ENCODE measurements at regions not wholly inside any gene's neighbourhood (a gene's known extent, or its start where the extent isn't known, plus 50 kb on each side); places are given as distances from the start of the nearest gene placed in this dataset.
"Not testable (repeated sequence)": the region's sequence is repeated elsewhere in the genome, so short reads cannot be mapped to it uniquely, and the experiment has no call there.

DNA sequence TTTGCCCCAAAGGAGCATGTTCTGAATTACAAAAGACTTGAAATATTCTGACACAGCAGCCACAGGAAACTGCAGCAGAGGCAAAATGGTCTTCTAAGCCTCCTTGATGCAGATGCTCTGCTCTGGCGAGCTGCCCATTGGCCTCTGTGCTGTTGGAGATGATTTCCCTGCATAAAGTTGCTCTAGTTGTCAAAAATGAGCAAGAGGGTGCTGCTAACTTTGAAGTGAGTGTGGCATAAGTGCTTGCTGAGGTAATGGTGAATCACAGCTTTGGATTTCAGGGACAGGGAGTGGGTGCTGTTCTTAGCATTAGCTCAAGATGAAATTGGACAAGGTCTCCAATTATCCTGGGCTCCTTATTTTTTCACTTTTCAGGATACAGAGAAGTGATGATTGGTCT is 435.4 kb downstream of the TMEM135 start:
- in situ Hi-C loops (cut with HindIII; ENCODE audit: low pct_unique_long_range_greater_than_20kb, low sequenced_read_pairs), result no loop called here
- peak; percentile 2 for DNase-seq (ENCODE audit: low read depth)

DNA sequence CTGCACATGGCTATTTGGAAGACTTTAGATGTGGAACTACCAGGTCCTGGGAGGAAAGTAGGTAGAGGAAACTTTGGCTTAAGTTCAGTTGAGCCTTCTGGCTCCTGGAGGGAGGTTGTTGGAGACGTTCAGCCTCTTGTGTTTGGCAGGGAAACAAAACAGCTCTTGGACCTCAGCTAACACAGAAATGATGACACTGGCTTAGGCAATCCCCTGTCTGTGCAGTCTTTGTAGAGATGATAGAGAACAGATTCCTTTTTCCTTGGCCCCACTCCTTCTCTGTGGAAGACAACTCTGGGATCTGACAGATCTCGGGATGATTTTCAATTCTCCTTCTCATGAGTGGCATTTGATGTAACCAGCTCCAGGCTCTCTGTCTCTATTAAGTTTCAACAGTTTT is 428.5 kb downstream of the TMEM135 start:
- in situ Hi-C loops (cut with HindIII; ENCODE audit: low pct_unique_long_range_greater_than_20kb, low sequenced_read_pairs), result no loop called here
- DNase-seq (ENCODE audit: low read depth), result no peak

DNA sequence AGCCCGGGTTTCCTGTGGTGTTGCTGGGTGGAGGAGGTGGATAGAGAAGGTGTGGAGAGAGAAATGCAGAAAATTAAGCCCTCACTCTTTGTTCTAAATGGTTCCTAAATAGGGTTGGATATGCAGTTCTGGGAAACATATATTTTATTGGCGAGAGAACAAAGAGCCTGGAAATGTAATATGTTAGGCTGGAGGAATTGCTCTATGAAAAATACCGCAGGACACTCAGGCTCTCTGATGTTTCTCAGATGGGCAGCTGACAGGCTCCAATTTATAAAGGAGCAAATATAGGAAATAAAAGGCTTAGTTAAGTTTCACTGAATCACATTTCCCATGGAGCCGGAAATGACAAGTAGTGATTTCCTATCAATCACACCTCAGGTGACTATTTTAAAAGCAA is 428.0 kb downstream of the TMEM135 start:
- no peak for DNase-seq (ENCODE audit: low read depth)

DNA sequence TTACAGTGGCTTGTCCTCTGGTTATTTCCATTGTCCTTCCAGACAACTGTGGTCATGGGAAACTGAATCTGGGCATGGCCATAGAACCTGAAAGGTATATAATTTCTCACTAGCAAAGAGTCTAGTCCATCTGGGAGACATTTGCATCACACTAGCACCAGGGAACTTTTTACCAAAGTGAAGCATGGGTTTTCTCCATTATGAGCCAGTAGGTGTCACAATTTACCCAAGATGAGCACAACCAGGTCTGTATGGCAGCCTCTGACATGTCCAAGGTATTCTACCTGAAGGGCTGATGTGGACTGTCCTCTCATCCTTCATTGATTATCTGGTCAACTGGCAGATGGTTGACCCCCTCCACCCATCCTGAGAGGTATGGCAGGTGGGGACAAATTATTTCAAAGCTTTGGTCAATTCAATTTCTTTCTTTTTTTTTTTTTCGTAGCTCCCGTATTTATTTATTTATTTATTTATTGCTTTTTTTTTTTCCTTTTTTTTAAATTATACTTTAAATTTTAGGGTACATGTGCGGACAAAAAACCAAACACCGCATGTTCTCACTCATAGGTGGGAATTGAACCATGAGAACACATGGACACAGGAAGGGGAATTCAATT is 425.9 kb downstream of the TMEM135 start:
- no peak for DNase-seq (ENCODE audit: low read depth)

More for the DNA sequence above, 428.0 kb downstream of the TMEM135 start:
- in situ Hi-C loops (cut with HindIII; ENCODE audit: low pct_unique_long_range_greater_than_20kb, low sequenced_read_pairs), result no loop called here

DNA sequence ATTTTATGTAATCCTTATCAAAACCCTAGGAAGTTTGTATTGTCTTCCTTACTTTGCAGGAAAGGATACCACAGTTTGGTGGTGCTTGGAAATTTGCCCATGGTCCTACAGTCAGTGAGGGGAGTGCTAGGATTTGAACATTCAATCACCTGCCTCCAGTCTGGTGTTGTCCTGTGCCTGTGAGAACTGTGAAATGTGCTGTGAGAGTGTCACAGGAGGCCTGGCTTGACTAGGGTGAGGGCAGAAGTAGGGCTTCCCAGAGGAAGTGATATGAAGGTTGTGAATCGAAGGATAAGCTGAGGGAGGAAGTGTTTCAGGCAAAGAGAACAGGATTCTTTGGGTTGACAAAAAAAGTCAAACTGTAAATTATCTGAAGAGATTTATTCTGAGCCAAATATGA is 424.4 kb downstream of the TMEM135 start:
- DNase-seq (ENCODE audit: low read depth), result no peak
- in situ Hi-C loops (cut with HindIII; ENCODE audit: low pct_unique_long_range_greater_than_20kb, low sequenced_read_pairs), result no loop called here

More for the DNA sequence above, 425.9 kb downstream of the TMEM135 start:
- in situ Hi-C loops (cut with HindIII; ENCODE audit: low pct_unique_long_range_greater_than_20kb, low sequenced_read_pairs), result no loop called here

DNA sequence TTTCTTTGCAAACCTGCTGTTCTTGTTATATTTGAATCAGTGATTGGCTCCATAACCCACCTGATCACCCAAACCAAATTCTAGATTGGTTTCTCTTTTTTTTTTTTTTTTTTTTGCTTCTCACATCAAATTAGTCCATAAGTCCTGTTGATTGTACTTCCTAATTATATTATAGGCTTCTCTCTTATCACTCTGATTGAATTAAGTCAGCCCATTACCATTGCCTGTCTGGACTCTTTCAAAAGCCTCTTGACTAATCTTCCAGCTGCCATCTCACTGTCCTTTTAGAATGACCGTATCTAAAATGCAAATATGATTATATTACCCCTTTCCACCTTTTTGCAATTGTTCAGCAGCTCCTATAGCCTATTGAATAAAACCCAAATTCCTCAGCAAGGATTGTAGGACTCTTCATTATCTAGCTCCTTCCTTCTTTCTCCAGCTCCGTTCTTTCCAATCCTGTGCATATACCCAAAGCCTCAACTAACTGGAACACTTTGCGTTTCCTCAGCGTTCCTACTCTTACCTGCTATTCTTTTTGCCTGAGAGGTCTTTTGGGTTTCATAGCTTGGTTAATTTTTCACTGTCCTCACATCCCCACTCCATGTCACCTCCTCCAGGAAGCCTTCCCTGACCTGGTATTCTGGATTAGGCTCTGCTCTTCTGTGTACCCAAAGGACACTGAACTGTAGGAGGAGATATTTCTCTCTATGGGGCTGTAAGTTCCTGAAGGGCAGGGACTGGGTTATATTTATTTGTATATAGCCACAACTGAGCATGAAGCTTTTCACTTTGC is 423.3 kb downstream of the TMEM135 start:
- in situ Hi-C loops (cut with HindIII; ENCODE audit: low pct_unique_long_range_greater_than_20kb, low sequenced_read_pairs), result no loop called here
- no peak for DNase-seq (ENCODE audit: low read depth)

DNA sequence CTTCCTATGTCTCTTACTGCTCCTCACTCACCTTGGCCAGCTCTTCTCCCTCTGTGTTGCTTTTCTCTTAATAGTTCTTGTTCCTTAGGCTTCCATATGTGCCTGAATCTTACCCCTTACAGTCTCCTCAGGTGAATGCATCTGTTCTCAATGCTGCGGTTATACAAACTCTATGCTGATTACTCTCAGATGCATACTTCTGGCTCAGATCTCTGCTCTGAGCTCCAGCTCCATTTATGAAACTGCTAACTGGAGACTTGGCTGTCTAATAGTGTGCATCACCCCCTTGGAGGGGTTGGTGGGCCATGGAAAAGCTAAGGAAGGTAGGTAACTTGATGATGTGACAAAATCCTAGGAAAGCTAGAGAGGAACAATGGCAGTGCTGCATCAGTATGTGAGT is 422.5 kb downstream of the TMEM135 start:
- in situ Hi-C loops (cut with HindIII; ENCODE audit: low pct_unique_long_range_greater_than_20kb, low sequenced_read_pairs), result no loop called here
- no peak for DNase-seq (ENCODE audit: low read depth)

DNA sequence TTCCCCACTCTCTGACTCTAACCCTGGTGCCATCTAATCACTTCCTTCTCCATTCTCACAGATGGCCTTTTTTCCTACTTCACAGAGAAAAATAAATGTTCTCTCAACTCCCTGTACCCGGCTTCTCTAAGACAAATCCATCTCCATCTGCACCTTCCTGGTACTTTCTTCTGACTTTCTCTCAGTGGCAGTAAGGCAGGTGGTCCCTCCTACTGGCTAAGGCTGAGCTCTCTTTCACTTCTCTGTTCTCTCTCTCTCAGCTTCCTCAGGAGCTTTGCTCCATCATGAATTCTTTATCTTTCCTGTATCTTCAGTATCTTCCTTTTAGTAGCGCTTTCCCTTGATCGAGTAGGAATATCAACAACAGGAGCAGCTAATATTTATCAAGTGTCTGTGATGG is 421.6 kb downstream of the TMEM135 start:
- no peak for DNase-seq (ENCODE audit: low read depth)
- in situ Hi-C loops (cut with HindIII; ENCODE audit: low pct_unique_long_range_greater_than_20kb, low sequenced_read_pairs), result no loop called here

DNA sequence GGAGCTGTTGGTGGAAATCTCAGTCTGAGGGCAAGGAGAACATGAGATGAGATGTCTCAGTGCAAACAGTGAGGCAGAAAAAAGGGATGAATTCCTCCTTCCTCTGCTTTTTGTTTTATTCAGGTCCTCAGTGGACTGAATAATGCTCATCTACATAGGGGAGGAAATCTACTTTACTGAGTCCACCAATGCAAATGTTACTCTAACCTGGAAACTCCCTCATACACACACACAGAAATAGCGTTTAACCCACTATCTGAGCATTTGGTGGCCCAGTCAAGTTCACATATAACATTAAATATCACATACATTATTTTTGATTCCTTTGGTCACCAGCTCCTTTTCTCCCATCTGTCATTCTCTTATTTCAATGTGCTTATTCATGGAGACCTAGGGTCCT is 418.8 kb downstream of the TMEM135 start:
- no peak for DNase-seq (ENCODE audit: low read depth)
- in situ Hi-C loops (cut with HindIII; ENCODE audit: low pct_unique_long_range_greater_than_20kb, low sequenced_read_pairs), result no loop called here

DNA sequence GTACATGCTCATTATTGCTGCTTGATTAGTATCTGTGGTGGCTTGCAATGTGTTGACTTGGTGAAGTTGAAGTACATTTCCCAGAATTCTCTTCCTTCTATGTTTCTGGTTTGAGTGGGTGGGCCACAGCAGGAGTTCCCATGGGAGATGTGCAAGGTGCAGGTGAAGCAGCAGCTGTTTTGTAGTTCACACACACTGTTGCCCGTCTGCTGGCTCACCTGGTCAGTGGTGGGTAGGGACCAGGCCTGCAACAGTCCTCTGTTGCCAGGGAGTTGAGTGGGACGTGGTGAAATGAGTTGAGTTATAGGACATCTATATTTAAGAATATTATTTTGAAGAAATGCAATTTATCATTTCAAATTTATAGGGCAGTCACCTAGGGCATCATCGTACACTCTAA is 417.4 kb downstream of the TMEM135 start:
- no peak for DNase-seq (ENCODE audit: low read depth)
- in situ Hi-C loops (cut with HindIII; ENCODE audit: low pct_unique_long_range_greater_than_20kb, low sequenced_read_pairs), result no loop called here

DNA sequence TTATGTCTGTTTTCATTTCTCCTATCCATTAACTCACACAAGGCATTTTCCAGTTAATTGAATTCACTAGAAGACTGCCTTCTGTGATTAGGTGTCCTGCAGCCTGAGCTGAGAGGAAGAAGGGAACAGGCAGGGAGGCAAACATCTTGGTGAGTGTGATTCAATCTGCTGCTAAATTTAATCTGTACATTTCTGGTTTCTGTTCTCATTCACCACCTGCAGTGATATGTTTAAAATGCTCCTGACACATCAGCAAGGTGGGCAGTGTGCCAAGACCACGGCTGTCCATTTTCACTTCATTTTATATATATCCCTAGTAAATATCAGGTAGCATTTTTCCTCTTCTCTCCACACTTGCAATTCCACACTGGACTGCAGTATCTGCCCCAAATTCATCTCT is 416.5 kb downstream of the TMEM135 start:
- DNase-seq (ENCODE audit: low read depth), result no peak
- in situ Hi-C loops (cut with HindIII; ENCODE audit: low pct_unique_long_range_greater_than_20kb, low sequenced_read_pairs), result no loop called here

DNA sequence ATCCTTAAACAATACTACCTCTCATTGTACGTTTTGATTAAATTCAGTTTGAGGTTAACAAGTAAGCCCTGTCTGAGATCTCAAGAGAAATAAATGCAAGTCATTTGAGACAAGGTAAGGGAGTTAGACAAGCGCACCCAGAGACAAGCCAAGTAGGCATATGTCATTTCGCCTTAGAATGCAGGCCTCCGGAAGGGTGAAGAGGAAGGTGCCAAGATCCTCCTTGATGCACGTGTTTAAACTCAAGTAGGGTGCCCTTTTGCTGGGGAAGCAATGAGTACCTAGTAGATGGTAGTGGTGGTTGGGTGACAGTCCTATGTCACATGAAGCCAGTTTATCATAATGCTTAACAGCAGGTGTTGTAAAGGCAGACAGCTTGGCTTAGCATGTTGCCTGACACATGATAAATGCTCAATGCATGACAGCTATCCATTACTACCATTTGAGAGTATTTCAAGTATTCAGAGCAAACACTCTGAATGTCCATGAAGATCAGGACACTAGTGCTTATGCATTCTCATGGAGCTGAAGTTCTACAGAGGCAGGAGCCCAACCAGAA is 415.9 kb downstream of the TMEM135 start:
- DNase-seq (ENCODE audit: low read depth), result no peak
- in situ Hi-C loops (cut with HindIII; ENCODE audit: low pct_unique_long_range_greater_than_20kb, low sequenced_read_pairs), result no loop called here

DNA sequence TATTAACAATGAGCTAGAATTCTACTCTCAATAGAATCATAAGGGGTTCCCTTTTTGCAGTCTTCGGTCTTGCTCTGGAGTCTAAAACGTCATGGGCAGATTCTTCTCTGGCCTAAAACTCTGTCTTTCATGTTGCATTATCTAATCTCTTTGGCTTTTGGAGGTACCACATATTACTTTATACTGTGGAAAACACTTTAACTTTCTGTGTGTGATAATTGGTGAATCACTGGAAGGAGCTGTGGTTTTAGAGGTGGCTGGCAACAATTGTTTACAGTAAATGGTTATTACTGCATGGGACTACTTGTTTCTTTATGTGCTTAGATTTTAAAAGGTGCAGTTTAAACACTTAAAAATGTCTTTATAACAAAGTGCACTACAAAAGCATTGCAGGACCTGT is 414.3 kb downstream of the TMEM135 start:
- DNase-seq (ENCODE audit: low read depth); in situ Hi-C loops (cut with HindIII; ENCODE audit: low pct_unique_long_range_greater_than_20kb, low sequenced_read_pairs): not testable (repeated sequence)

DNA sequence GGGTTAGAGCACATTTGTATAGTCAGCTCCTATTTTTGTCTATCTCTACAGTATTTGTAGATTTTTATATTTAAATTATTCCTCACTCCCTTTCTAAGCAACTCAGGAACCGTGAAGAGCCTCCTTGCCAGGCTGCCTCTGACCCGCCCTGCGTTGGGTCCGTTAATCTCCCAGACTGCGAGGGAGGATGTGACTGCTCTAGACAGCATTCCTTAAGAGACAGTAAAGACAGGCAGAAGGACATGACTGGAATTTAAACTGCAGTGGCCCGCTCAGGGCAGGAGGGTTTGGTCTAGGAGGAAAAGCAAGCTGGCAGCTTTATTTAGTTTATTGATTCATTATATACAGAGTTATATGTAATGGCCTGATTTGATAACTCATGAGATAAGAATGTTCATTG is 413.7 kb downstream of the TMEM135 start:
- no peak for DNase-seq (ENCODE audit: low read depth)
- in situ Hi-C loops (cut with HindIII; ENCODE audit: low pct_unique_long_range_greater_than_20kb, low sequenced_read_pairs), result no loop called here

DNA sequence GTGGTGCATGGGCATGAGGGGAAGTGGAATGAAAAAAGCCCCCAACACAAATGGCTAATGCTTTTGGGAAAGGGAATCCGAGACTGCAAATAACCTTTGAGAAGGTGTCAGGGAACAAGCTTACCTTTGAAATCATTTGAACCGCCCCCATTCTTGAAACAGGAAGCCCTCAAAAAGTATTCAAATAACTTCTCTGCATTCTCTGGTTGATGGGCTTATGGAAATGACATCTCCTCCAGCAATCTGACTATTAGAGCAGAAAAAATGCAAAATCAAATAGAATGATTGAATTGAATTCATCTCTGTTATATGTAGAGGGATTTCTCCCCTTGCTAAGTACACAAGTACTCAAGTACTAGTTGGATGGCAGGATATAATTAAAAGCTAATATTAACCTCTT is 409.9 kb downstream of the TMEM135 start:
- DNase-seq (ENCODE audit: low read depth), result no peak
- in situ Hi-C loops (cut with HindIII; ENCODE audit: low pct_unique_long_range_greater_than_20kb, low sequenced_read_pairs), result no loop called here

DNA sequence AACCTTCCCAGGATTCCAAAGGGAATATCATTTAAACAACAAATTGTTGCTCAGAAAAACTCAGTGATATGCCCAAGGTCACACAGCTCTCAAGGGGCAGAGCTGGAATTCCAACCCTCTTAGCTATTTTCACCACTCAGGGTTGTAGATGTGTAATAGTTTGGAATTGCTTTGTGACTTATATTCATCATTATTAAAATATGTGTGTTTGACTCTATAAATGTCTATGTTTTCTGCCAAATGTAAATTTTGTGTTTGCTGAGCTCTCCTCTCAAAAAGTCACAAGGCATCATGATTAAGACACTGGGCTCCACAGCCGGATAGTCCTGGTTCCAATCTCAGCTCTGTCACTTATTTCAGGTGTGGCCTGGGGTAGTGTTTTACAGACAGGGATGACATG is 407.3 kb downstream of the TMEM135 start:
- in situ Hi-C loops (cut with HindIII; ENCODE audit: low pct_unique_long_range_greater_than_20kb, low sequenced_read_pairs), result no loop called here
- DNase-seq (ENCODE audit: low read depth), result no peak

DNA sequence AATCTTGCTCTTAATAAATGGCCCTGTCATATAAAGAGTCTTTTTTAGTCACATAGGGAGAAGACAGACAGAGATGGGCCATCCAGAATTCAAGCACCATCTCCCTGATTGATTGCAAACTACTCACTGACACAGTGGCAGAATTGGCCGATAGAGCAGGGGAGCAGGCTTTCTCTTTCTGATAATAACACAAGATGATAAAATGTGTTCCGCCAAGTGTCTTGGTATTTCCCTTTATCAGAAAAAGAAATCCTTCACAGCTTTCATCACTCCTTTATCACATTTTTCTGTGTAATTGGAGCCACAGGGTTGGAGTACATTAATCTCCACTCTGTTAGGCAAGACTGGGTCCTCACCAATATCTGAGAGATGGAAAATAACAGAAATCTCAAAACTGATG is 406.0 kb downstream of the TMEM135 start:
- in situ Hi-C loops (cut with HindIII; ENCODE audit: low pct_unique_long_range_greater_than_20kb, low sequenced_read_pairs), result no loop called here
- no peak for DNase-seq (ENCODE audit: low read depth)

DNA sequence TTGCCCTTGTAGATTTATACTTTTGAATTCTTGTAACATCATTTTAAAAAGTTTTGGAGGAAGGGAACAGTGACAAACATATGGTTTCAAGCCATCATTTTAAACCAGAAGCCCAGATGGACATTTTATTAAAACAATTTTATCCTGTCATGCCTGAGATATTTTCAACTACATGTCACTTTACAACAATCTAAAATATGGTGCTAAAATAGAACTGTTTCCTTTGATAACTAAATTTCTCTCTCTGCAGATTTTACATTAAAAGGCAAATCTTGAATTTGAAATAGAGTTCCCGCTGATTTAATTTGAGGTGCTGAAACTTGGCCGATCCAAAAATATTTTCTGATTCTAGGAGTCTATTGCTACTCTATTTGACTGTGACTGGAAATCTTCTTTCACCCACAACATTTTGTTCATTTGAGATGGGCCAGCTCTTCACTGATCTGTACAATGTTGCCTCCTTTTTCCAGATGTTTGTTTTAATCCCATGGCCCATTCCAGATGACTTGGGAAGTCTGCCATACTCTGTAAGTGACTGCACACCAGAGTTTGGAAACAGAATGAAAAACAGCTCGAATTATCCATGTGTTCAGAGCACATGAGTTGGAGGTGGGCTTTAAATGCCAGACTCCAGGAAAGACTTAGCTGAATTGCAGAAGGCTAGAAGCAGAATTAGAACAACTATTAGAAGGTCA is 402.5 kb downstream of the TMEM135 start:
- no peak for DNase-seq (ENCODE audit: low read depth)

DNA sequence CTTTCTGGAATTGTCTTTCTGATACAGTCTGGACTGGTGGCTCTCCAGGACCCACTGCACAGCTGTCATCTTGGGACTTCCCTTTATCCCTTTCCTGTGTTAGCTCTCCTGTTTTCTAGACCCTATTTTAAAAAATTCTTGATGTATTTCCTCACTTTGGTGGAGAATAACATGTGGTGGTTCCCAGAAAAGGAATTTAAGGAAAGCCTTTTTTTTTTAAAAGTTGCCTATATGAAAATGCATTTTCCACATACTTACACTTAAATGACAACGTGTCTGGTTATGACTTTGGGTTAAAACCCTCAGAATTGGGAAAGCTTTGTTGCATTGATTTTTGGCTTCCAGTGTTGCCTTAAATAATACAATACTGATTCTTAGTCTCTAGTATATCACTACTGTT is 400.7 kb downstream of the TMEM135 start:
- in situ Hi-C loops (cut with HindIII; ENCODE audit: low pct_unique_long_range_greater_than_20kb, low sequenced_read_pairs), result no loop called here
- DNase-seq (ENCODE audit: low read depth), result no peak

More for the DNA sequence above, 402.5 kb downstream of the TMEM135 start:
- in situ Hi-C loops (cut with HindIII; ENCODE audit: low pct_unique_long_range_greater_than_20kb, low sequenced_read_pairs), result no loop called here

All from Caki2 (cell line).